ENCODE measurements at regions not wholly inside any gene's neighbourhood (a gene's known extent, or its start where the extent isn't known, plus 50 kb on each side); places are given as distances from the start of the nearest gene placed in this dataset.

GRCh38 chrX:65831268-65831667 lies 163.8 kb downstream of the MSN start (continued):
- TF ChIP-seq KIAA2018 (CRISPR knock-in tag; IDR thresholded peaks at IDR 0.05; ENCODE audit: borderline replicate concordance), result no peak
- TF ChIP-seq SP140L (CRISPR knock-in tag; IDR thresholded peaks at IDR 0.05; ENCODE audit: borderline replicate concordance), result no peak
- no peak for TF ChIP-seq MAX (IDR thresholded peaks at IDR 0.05)
- no peak for TF ChIP-seq ZNF879 (CRISPR knock-in tag; IDR thresholded peaks at IDR 0.05)
- TF ChIP-seq ZNF841 (CRISPR knock-in tag; IDR thresholded peaks at IDR 0.05; ENCODE audit: borderline replicate concordance), result no peak
- no peak for TF ChIP-seq ATM (IDR thresholded peaks at IDR 0.05; ENCODE audit: borderline replicate concordance)
- TF ChIP-seq GPN1 (CRISPR knock-in tag; IDR thresholded peaks at IDR 0.05; ENCODE audit: borderline replicate concordance), result no peak

Data from HepG2 (cell line).